HG03095 (cell line): ENCODE measurements at regions not wholly inside any gene's neighbourhood (a gene's known extent, or its start where the extent isn't known, plus 50 kb on each side); places are given as distances from the start of the nearest gene placed in this dataset.

Experiments
- ATAC-seq: cut with Tn5 transposase; IDR thresholded peaks from one replicate; pipeline ENCODE4 v1.9.1; 2021; ENCODE audit warnings: moderate library complexity; ENCODE audit not compliant: unreplicated experiment

GRCh38 chr5:61263072-61263471, 69.0 kb upstream of the ZSWIM6 start:
- ATAC-seq, result no peak

- no peak for ATAC-seq
Observed at GRCh38 chr5:61263561-61264272, 68.3 kb upstream of the ZSWIM6 start.

GRCh38 chr5:61264273-61264661, 67.8 kb upstream of the ZSWIM6 start:
- no peak for ATAC-seq

- ATAC-seq, result no peak
Observed at GRCh38 chr5:61267116-61267515, 64.9 kb upstream of the ZSWIM6 start.

- ATAC-seq, result no peak
Observed at GRCh38 chr5:61268871-61269270, 63.2 kb upstream of the ZSWIM6 start.

- ATAC-seq, result no peak
Observed at GRCh38 chr5:61270510-61271165, 61.4 kb upstream of the ZSWIM6 start.

GRCh38 chr5:61272688-61273087, 59.4 kb upstream of the ZSWIM6 start:
- ATAC-seq, result no peak

GRCh38 chr5:61273279-61273975, 58.6 kb upstream of the ZSWIM6 start:
- no peak for ATAC-seq

- ATAC-seq, result no peak
Observed at GRCh38 chr5:61274511-61274911, 57.5 kb upstream of the ZSWIM6 start.

GRCh38 chr5:61275841-61276240, 56.2 kb upstream of the ZSWIM6 start:
- ATAC-seq, result no peak

GRCh38 chr5:61277190-61277589, 54.9 kb upstream of the ZSWIM6 start:
- ATAC-seq, result no peak

GRCh38 chr5:61277781-61278180, 54.3 kb upstream of the ZSWIM6 start:
- ATAC-seq, result no peak

GRCh38 chr5:61279725-61280124, 52.3 kb upstream of the ZSWIM6 start:
- no peak for ATAC-seq

GRCh38 chr5:61280205-61280604, 51.9 kb upstream of the ZSWIM6 start:
- ATAC-seq, result no peak

- no peak for ATAC-seq
Observed at GRCh38 chr5:61280761-61281427, 51.2 kb upstream of the ZSWIM6 start.

GRCh38 chr5:61281686-61282085, 50.4 kb upstream of the ZSWIM6 start:
- no peak for ATAC-seq
